IMR-90 (cell line): ENCODE measurements at regions not wholly inside any gene's neighbourhood (a gene's known extent, or its start where the extent isn't known, plus 50 kb on each side); places are given as distances from the start of the nearest gene placed in this dataset.

Experiments used
- ATAC-seq: fragments of 200-7000 bp; cut with Tn5 transposase; 2 replicates; pipeline ENCODE4 v1.9.1; 2020; ENCODE audit warnings: low read depth, mild to moderate bottlenecking, moderate library complexity
- BruUV-seq: library from RNA; stranded (reverse); fragments of 400-500 nt; replicated peaks from 2 replicates; lab custom pipeline; 2021; lab: Mats Ljungman, UMichigan
- CTCF ChIA-PET: fragments of 300-600 bp; formaldehyde crosslinking; extraction: SDS; loops from one replicate; lab custom pipeline; 2021; ENCODE audit warnings: antibody characterized with exemption; lab: Yijun Ruan, JAX
- POLR2A ChIA-PET: fragments of 300-600 bp; sonication (Branson Sonifier 250); formaldehyde crosslinking; loops from one replicate; lab custom pipeline; 2022; ENCODE audit warnings: antibody characterized with exemption; ENCODE audit not compliant: unreplicated experiment; lab: Charles Lee
- DNase-seq: peaks from one replicate; pipeline ENCODE4 v3.0.0; 2013
- H2AFZ ChIP-seq: replicated peaks from 2 replicates; pipeline ENCODE3; 2013; ENCODE audit warnings: low read length, mild to moderate bottlenecking; ENCODE audit not compliant: poor library complexity
- H2AK5ac ChIP-seq: 2 replicates; pipeline ENCODE4 v1.6.1; 2013; ENCODE audit warnings: low read depth, low read length, inconsistent platforms
- H2AK9ac ChIP-seq: replicated peaks from 2 replicates; pipeline ENCODE3; 2013; ENCODE audit warnings: mild to moderate bottlenecking, low read depth, low read length, moderate library complexity; ENCODE audit not compliant: poor library complexity
- H2BK120ac ChIP-seq: 2 replicates; pipeline ENCODE4 v1.6.1; 2013; ENCODE audit warnings: low read depth, low read length, inconsistent platforms
- H2BK15ac ChIP-seq: 3 replicates; pipeline ENCODE4 v1.6.1; 2013; ENCODE audit warnings: low read depth, low read length, inconsistent platforms
- H2BK20ac ChIP-seq: 2 replicates; pipeline ENCODE4 v1.6.1; 2013; ENCODE audit warnings: low read depth, mild to moderate bottlenecking, inconsistent platforms, low read length, moderate library complexity
- H2BK5ac ChIP-seq: 2 replicates; pipeline ENCODE4 v1.6.1; 2013; ENCODE audit warnings: mild to moderate bottlenecking, low read depth, low read length, inconsistent platforms; ENCODE audit not compliant: poor library complexity, severe bottlenecking
- H3K14ac ChIP-seq: replicated peaks from 2 replicates; pipeline ENCODE4 v1.6.1; 2013; ENCODE audit warnings: low read depth, low read length, inconsistent platforms
- H3K18ac ChIP-seq: 2 replicates; pipeline ENCODE4 v1.6.1; 2013; ENCODE audit warnings: low read depth, low read length, control low read depth
- H3K23ac ChIP-seq: 2 replicates; pipeline ENCODE4 v1.6.1; 2013; ENCODE audit warnings: low read depth, low read length, inconsistent platforms
- H3K27ac ChIP-seq: 2 replicates; pipeline ENCODE4 v1.5.1; 2013; ENCODE audit warnings: mild to moderate bottlenecking, control low read depth, low read length; ENCODE audit not compliant: insufficient read depth
- H3K27me3 ChIP-seq: 2 replicates; pipeline ENCODE4 v1.6.1; 2013; ENCODE audit warnings: low read length; ENCODE audit not compliant: control insufficient read depth, insufficient read depth
- H3K36me3 ChIP-seq: 2 replicates; pipeline ENCODE4 v1.6.1; 2013; ENCODE audit warnings: low read length, mixed read lengths; ENCODE audit not compliant: control insufficient read depth, insufficient read depth
- H3K4ac ChIP-seq: 2 replicates; pipeline ENCODE4 v1.6.1; 2013; ENCODE audit warnings: low read depth, low read length, inconsistent platforms
- H3K4me1 ChIP-seq: 2 replicates; pipeline ENCODE4 v1.6.1; 2013; ENCODE audit warnings: low read length, mixed read lengths; ENCODE audit not compliant: control insufficient read depth, insufficient read depth
- H3K4me2 ChIP-seq: 2 replicates; pipeline ENCODE4 v1.6.1; 2013; ENCODE audit warnings: low read depth, mild to moderate bottlenecking, control low read depth, low read length, moderate library complexity
- H3K4me3 ChIP-seq: 2 replicates; pipeline ENCODE4 v1.5.1; 2013; ENCODE audit warnings: low read depth, mild to moderate bottlenecking, control low read depth, low read length, moderate library complexity; ENCODE audit not compliant: insufficient read depth
- H3K56ac ChIP-seq: 2 replicates; pipeline ENCODE4 v1.6.1; 2013; ENCODE audit warnings: low read length, inconsistent platforms; ENCODE audit not compliant: insufficient read depth; ENCODE audit errors: extremely low read depth
- H3K79me1 ChIP-seq, 2 experiments: 2 replicates each; pipeline ENCODE4 v1.6.1; 2013; ENCODE audit warnings: low read length in 2 of 2, inconsistent platforms in 1 of 2, low read depth in 1 of 2
- H3K9ac ChIP-seq: 2 replicates; pipeline ENCODE4 v1.6.1; 2013; ENCODE audit warnings: low read depth, low read length, control low read depth
- H3K9me1 ChIP-seq: 2 replicates; pipeline ENCODE4 v1.6.1; 2013; ENCODE audit warnings: low read length, inconsistent platforms; ENCODE audit not compliant: insufficient read depth
- H3K9me3 ChIP-seq: 2 replicates; pipeline ENCODE4 v1.6.1; 2013; ENCODE audit warnings: low read length; ENCODE audit not compliant: control insufficient read depth, insufficient read depth
- H4K20me1 ChIP-seq: 2 replicates; pipeline ENCODE4 v1.6.1; 2013; ENCODE audit warnings: low read length, inconsistent platforms; ENCODE audit not compliant: insufficient read depth
- H4K5ac ChIP-seq: 2 replicates; pipeline ENCODE4 v1.6.1; 2013; ENCODE audit warnings: mild to moderate bottlenecking, low read depth, low read length, control low read depth
- H4K8ac ChIP-seq, 2 experiments: 2 replicates each; pipeline ENCODE4 v1.6.1; 2013; ENCODE audit warnings: low read depth in 2 of 2, low read length in 2 of 2, control low read depth in 1 of 2, inconsistent platforms in 1 of 2
- H4K91ac ChIP-seq: 2 replicates; pipeline ENCODE4 v1.6.1; 2013; ENCODE audit warnings: low read depth, low read length, inconsistent platforms; ENCODE audit not compliant: insufficient read depth
- MAZ ChIP-seq: IDR thresholded peaks from 2 replicates; pipeline ENCODE4 v1.6.1; 2012; ENCODE audit warnings: low read depth, mild to moderate bottlenecking, low read length, improper control_type of control experiment, moderate library complexity, borderline replicate concordance
- NFE2L2 ChIP-seq: fragments of 150-350 bp; IDR thresholded peaks from 2 replicates; pipeline ENCODE4 v1.6.1; 2016; ENCODE audit warnings: low read depth, mild to moderate bottlenecking, low read length
- POLR2A ChIP-seq: IDR thresholded peaks from 2 replicates; pipeline ENCODE4 v1.6.1; 2012; ENCODE audit warnings: mild to moderate bottlenecking, low read depth, low read length
- WGBS, 2 experiments: methylation state at CpG; one replicate each; pipeline versions ENCODE4 v1.1.5 to v1.1.7; 2013; ENCODE audit warnings: missing lambda C conversion rate in 2 of 2; ENCODE audit not compliant: insufficient read length in 1 of 2; ENCODE audit errors: extremely low coverage in 2 of 2; 5-methylcytosine and 5-hydroxymethylcytosine counted together
- dilution Hi-C: fragments of 300-500 bp; cut with HindIII; formaldehyde crosslinking; loops from one replicate; pipeline ENCODE4 v1.14.3; 2018; ENCODE audit warnings: low sequenced_read_pairs; ENCODE audit not compliant: unreplicated experiment
- in situ Hi-C: fragments of 300-500 bp; cut with MboI; formaldehyde crosslinking; loops from 3 replicates; pipeline ENCODE4 v1.14.3; 2019; ENCODE audit warnings: low sequenced_read_pairs, inconsistent platforms, mixed read lengths
- intact Hi-C: fragments of 100-400 bp; cut with micrococcal nuclease; formaldehyde crosslinking; loops from 2 replicates; pipeline ENCODE4 v1.10.0; 2022

DNA sequence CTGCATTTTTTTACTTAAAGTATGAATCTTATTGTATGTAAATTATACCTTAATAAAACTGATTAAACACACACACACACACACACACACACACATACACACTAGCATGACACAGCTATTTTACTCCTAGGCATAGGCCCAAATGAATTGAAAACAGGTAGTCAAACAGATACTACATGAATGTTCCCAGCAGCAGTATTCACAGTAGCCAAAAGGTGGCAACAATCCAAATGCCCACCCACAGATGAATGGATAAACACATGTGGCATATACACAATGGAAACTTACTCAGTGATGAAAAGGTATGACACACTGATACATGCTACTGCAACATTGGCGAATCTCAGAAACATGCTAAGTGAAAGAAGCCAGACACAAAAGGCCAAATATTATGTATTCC, 223.5 kb downstream of the CYB561 start:
- no peak overlapping the region for H3K56ac ChIP-seq
- POLR2A ChIA-PET, result no interaction called here
- H4K5ac ChIP-seq, result no peak overlapping the region
- no peak overlapping the region for H3K4ac ChIP-seq
- no peak overlapping the region for H3K27ac ChIP-seq
- in situ Hi-C loops (no loop called here), dilution Hi-C loops (no loop called here), intact Hi-C loops (no loop called here)
- no peaks in the 10 kb centered on the region for H4K20me1 ChIP-seq
- H3K27me3 ChIP-seq, result no peaks in the 10 kb centered on the region
- H2BK20ac ChIP-seq, result no peak overlapping the region
- no peaks in the 10 kb centered on the region; the same call in 1 of the 2 replicates for H3K9me3 ChIP-seq
- no peak overlapping the region for H2BK120ac ChIP-seq
- BruUV-seq, result no TSS peak
- H3K23ac ChIP-seq, result no peak overlapping the region
- H3K4me2 ChIP-seq, result no peak overlapping the region
- H2AK9ac ChIP-seq, result no peak overlapping the region
- H3K4me1 ChIP-seq, result no peaks in the 10 kb centered on the region
- H4K91ac ChIP-seq, result no peak overlapping the region
- no peak overlapping the region for H2BK5ac ChIP-seq
- 0 out of 2 replicates have a peak, but pooled peaks cover 6% of the 10 kb centered on the region for H3K9me1 ChIP-seq
- no peak overlapping the region for H3K18ac ChIP-seq
- H2AFZ ChIP-seq, result no peak overlapping the region
- H3K36me3 ChIP-seq, result peaks cover 2% of the 10 kb centered on the region; the same call in 1 of the 2 replicates
- no peak for ATAC-seq
- no peak overlapping the region for H3K14ac ChIP-seq
- no peak overlapping the region for H3K4me3 ChIP-seq
- WGBS, 2 experiments, result no CpG with 5 or more reads among the region's 1 CpG
- H2AK5ac ChIP-seq, result no peak overlapping the region
- DNase-seq, result peak; percentile 33
- H3K79me1 ChIP-seq, result peaks cover 20 to 27% of the 10 kb centered on the region in 2 experiments
- H4K8ac ChIP-seq, result no peak overlapping the region
- no peak overlapping the region for H2BK15ac ChIP-seq
- H3K9ac ChIP-seq, result no peak overlapping the region
- TF ChIP-seq MAZ (no peak), NFE2L2 (peak; percentile 30; the same call in 1 of the 2 replicates), POLR2A (no peak)
- CTCF ChIA-PET, result no interaction called here
